SK-N-MC (cell line): ENCODE measurements at regions not wholly inside any gene's neighbourhood (a gene's known extent, or its start where the extent isn't known, plus 50 kb on each side); places are given as distances from the start of the nearest gene placed in this dataset.

ENCODE experiments used
- DNase-seq: peaks from one replicate; pipeline ENCODE4 v3.0.0-alpha.2; 2011; ENCODE audit warnings: low read depth, low spot score
- H3K27ac ChIP-seq: fragments of 200-600 bp; sonication (generic); 2 replicates; pipeline ENCODE4 v1.5.1; 2016; ENCODE audit warnings: mixed run types
- H3K36me3 ChIP-seq: fragments of 200-600 bp; sonication (generic); 2 replicates; pipeline ENCODE4 v1.6.1; 2017; ENCODE audit warnings: antibody characterized with exemption, low read length, mixed read lengths; ENCODE audit not compliant: insufficient read depth
- H3K4me3 ChIP-seq: fragments of 200-600 bp; sonication (generic); 2 replicates; pipeline ENCODE4 v1.5.1; 2016
- H3K9ac ChIP-seq: fragments of 200-600 bp; sonication (generic); 2 replicates; pipeline ENCODE4 v1.8.0; 2017; ENCODE audit warnings: mixed run types, mixed read lengths; ENCODE audit not compliant: insufficient read length
- H3K9me3 ChIP-seq: fragments of 200-600 bp; sonication (generic); 2 replicates; pipeline ENCODE4 v1.6.1; 2017; ENCODE audit warnings: low read depth, mild to moderate bottlenecking, antibody characterized with exemption, low read length, moderate library complexity, mixed read lengths
- EZH2 ChIP-seq: fragments of 200-600 bp; sonication (generic); IDR thresholded peaks from one replicate; pipeline ENCODE4 v1.6.1; 2017; ENCODE audit warnings: antibody characterized with exemption
- FOXP2 ChIP-seq: optimal IDR thresholded peaks from 2 replicates; pipeline ENCODE3; 2011; ENCODE audit warnings: mild to moderate bottlenecking, moderate library complexity; ENCODE audit not compliant: insufficient read depth; ENCODE audit errors: extremely low read length, control extremely low read depth
- POLR2AphosphoS5 ChIP-seq: IDR thresholded peaks from 2 replicates; pipeline ENCODE4 v1.6.1; 2012; ENCODE audit warnings: mild to moderate bottlenecking, low read depth, low read length, borderline replicate concordance

DNA sequence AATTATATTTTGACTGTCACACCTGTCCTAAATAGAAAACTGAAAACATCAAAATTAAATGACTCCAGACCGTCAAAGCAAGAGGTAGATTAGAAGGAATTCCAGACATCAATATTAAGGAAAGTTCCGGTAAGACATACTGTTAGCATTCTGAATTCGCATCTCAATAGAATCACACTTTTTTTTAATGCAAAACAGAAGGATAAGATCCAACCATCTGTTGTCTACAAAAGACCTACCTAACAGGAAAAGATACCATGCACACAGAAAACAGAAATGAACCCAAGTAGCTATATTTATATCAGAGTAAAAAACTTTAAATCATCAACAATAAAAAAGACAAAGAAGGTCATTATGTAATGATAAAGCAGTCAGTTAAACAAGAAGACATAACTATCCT, 145.0 kb downstream of the TMX3 start:
- Histone ChIP-seq H3K27ac (no peak overlapping the region), H3K9me3 (no peaks in the 10 kb centered on the region), H3K4me3 (no peak overlapping the region), H3K9ac (no peak overlapping the region), H3K36me3 (no peaks in the 10 kb centered on the region)
- no peak for DNase-seq
- TF ChIP-seq FOXP2 (no peak), EZH2 (no peak), POLR2AphosphoS5 (no peak)

DNA sequence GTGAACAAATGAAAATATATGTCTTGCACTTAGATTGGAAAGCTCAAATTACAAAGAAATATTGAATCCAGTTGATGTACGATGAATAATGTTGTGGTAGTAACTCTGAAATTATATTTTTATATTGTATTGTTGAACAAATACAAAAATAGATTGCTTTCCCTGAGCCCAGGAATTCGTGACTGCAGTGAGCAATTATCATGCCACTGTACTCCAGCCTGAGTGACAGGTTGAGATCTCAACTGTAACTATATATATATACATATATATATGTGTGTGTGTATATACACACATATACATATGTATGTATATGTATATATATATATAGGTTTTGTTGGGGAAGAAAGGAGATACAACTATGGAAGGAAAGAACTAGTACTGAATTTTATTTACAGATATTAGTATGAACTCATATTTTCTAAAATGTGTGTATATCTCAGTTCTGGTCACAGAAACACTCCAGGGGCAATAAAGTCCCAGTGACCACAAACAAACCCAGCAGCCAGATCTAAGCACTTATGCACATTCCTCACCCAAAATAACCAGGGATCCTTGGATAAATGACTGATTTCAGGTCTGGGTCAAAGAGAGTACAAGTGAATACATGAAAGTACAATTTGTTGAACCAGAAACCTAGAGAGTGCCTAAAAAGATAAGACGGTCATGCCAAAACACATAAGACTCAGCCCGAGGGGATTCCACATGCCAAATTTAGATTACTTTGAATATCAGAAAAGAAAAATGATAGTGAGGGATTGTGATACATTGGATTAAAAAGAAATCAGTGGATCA, 146.3 kb downstream of the TMX3 start:
- TF ChIP-seq POLR2AphosphoS5 (no peak), EZH2 (no peak), FOXP2 (no peak)
- no peaks in the 10 kb centered on the region for H3K9me3 ChIP-seq
- H3K9ac ChIP-seq, result no peak overlapping the region
- no peak overlapping the region for H3K4me3 ChIP-seq
- DNase-seq, result no peak
- H3K27ac ChIP-seq, result no peak overlapping the region
- no peaks in the 10 kb centered on the region for H3K36me3 ChIP-seq

DNA sequence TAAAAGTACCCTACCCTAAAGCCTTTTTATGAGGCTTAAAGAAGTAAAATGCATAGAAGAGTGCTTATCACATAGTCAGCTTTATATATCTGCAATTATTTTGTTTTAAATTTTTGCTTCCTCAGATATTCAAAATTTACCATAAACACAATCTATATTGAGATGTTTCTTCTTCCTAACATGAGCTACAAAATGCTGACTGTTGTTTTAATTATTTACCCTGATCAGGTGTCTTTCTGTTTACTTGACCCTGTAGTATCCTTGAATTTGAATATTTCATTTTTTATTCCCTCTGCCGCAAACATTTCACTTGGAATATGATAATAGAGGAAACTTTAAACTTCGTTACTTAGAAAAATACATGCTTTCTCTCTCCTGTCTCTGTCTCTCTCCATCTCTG, 147.9 kb downstream of the TMX3 start:
- Histone ChIP-seq H3K9ac (no peak overlapping the region), H3K27ac (no peak overlapping the region), H3K4me3 (no peak overlapping the region), H3K36me3 (no peaks in the 10 kb centered on the region), H3K9me3 (no peaks in the 10 kb centered on the region)
- DNase-seq, result no peak
- TF ChIP-seq POLR2AphosphoS5, result no peak

DNA sequence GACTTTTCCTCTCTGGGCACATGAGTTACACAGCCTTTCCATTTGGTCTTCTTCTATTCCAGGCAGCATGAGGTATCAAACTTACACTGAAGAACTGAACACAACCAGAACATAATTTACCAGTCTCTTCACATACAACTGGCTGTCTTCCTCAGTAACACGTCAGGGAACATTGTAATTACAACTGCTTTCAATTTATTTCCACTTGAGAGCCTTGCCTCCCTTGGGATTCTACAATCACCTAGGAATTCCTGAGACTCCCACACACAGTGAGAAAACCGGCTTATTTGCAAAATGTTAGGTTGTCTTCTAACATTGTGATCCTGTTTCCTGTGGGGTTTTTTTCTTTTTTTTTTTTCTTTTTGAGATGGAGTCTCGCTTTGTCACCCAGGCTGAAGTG, 149.9 kb downstream of the TMX3 start:
- DNase-seq, result peak; percentile 16
- no peaks in the 10 kb centered on the region for H3K36me3 ChIP-seq
- no peak overlapping the region for H3K4me3 ChIP-seq
- TF ChIP-seq EZH2 (no peak), FOXP2 (no peak), POLR2AphosphoS5 (no peak)
- no peaks in the 10 kb centered on the region for H3K9me3 ChIP-seq
- no peak overlapping the region for H3K27ac ChIP-seq
- H3K9ac ChIP-seq, result no peak overlapping the region

DNA sequence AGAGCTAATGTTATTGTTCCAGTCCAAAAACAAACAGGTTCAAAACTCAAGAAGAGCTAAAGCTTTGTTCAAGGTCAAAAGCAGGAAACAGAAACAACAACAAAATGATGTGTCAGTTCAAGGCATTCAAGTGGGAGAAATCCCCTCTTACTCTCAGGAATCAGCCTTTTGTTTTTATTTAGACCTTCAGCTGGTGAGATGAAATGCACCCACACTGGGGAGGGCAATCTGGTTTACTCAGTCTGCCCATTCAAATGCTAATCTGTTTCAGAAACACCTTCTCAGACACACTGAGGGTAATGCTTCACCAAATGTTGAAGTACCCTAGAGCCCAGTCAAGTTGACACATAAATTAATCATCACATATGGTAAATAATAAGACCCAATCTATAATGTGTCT, 150.6 kb downstream of the TMX3 start:
- DNase-seq, result no peak
- Histone ChIP-seq H3K27ac (no peak overlapping the region), H3K36me3 (no peaks in the 10 kb centered on the region), H3K9ac (no peak overlapping the region), H3K9me3 (no peaks in the 10 kb centered on the region), H3K4me3 (no peak overlapping the region)
- TF ChIP-seq EZH2 (no peak), FOXP2 (no peak), POLR2AphosphoS5 (no peak)

DNA sequence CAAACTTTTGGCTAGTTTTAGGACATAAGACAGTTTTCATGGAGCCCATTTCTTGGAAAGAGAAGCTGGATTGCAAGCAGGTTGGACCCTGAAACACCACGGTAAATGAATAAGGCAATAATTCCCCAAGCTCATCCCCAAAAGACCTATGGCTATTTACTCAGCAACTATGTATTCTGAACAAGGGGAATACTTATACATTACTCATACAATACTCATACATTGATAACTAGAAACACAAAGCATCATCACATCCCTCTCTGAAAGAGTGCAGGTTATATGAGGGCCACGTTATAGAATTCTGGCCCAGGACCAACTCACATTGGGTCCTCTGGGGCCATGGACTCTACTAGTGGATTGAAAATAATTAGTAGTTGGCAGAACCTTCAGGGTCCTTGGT, 154.8 kb downstream of the TMX3 start:
- no peak overlapping the region for H3K27ac ChIP-seq
- TF ChIP-seq FOXP2 (no peak), EZH2 (no peak), POLR2AphosphoS5 (no peak)
- H3K4me3 ChIP-seq, result no peak overlapping the region
- H3K9me3 ChIP-seq, result no peaks in the 10 kb centered on the region
- no peak for DNase-seq
- H3K36me3 ChIP-seq, result no peaks in the 10 kb centered on the region
- no peak overlapping the region for H3K9ac ChIP-seq

GRCh38 chr18:68557183-68557582, 157.7 kb downstream of the TMX3 start:
- Histone ChIP-seq H3K9ac (no peak overlapping the region), H3K36me3 (no peaks in the 10 kb centered on the region), H3K4me3 (no peak overlapping the region), H3K27ac (no peak overlapping the region), H3K9me3 (no peaks in the 10 kb centered on the region)
- DNase-seq, result no peak
- TF ChIP-seq FOXP2, result no peak
- TF ChIP-seq EZH2, result no peak

- H3K9ac ChIP-seq, result no peak overlapping the region
- TF ChIP-seq POLR2AphosphoS5 (no peak), FOXP2 (no peak), EZH2 (no peak)
- no peaks in the 10 kb centered on the region for H3K9me3 ChIP-seq
- no peak overlapping the region for H3K4me3 ChIP-seq
- DNase-seq, result no peak
- no peaks in the 10 kb centered on the region for H3K36me3 ChIP-seq
- H3K27ac ChIP-seq, result no peak overlapping the region
These were observed 159.0 kb downstream of the TMX3 start for GRCh38 chr18:68555879-68556301.
